GM12872 (cell line): ENCODE measurements at regions not wholly inside any gene's neighbourhood (a gene's known extent, or its start where the extent isn't known, plus 50 kb on each side); places are given as distances from the start of the nearest gene placed in this dataset.

ENCODE experiments used
- CTCF ChIP-seq: IDR thresholded peaks from 3 replicates; pipeline ENCODE4 v1.5.1; 2011; ENCODE audit warnings: low read depth, mild to moderate bottlenecking, low read length, moderate library complexity; ENCODE audit not compliant: insufficient read depth

- TF ChIP-seq CTCF: no peak
Observed at GRCh38 chr11:29679996-29680395, 336.8 kb downstream of the KCNA4 start.

GRCh38 chr11:29676993-29677392 lies 339.8 kb downstream of the KCNA4 start:
- TF ChIP-seq CTCF: no peak

- no peak for TF ChIP-seq CTCF
Observed at GRCh38 chr11:29669310-29669709, 347.5 kb downstream of the KCNA4 start.

- TF ChIP-seq CTCF: no peak
Observed at GRCh38 chr11:29657709-29658108, 359.1 kb downstream of the KCNA4 start.

- no peak for TF ChIP-seq CTCF
Observed at GRCh38 chr11:29656597-29656996, 360.2 kb downstream of the KCNA4 start.

GRCh38 chr11:29645373-29645772 lies 371.5 kb downstream of the KCNA4 start:
- no peak for TF ChIP-seq CTCF

- TF ChIP-seq CTCF: no peak
Observed at GRCh38 chr11:29641201-29641600, 375.6 kb downstream of the KCNA4 start.

GRCh38 chr11:29634744-29635143 lies 382.1 kb downstream of the KCNA4 start:
- TF ChIP-seq CTCF: no peak
